22Rv1 (cell line): ENCODE measurements at regions not wholly inside any gene's neighbourhood (a gene's known extent, or its start where the extent isn't known, plus 50 kb on each side); places are given as distances from the start of the nearest gene placed in this dataset.

Experiments used
- H3K27ac ChIP-seq: fragments of 450-650 bp; 2 replicates; pipeline ENCODE4 v1.5.1; 2017
- ZFX ChIP-seq: fragments of 450-650 bp; IDR thresholded peaks from 2 replicates; pipeline ENCODE4 v1.6.1; 2017; ENCODE audit warnings: antibody characterized with exemption, borderline replicate concordance
- TF ChIP-seq, protein P1 (sequence below): fragments of 450-650 bp; IDR thresholded peaks from 2 replicates; pipeline ENCODE4 v1.5.1; 2017; ENCODE audit warnings: mild to moderate bottlenecking

DNA sequence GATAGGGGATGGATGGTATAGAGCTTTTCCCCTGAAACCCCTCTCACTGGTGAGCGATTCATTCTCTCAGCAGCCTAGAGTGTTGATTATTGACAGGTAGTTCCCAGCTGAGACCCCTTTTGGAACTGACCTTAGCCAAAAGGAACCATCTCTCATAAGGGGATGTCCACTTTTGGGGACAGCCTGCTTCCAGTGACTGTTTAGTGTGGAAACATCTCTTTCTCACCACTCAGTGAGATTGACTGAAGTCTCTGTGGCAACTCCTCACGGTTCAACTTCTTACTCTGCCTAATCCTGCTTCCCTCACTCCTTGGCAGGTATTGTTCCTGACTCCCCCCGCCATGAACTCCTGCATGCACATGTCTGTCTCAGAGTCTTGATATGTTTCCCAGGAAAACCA, 529.2 kb upstream of the ATP2B1 start:
- H3K27ac ChIP-seq = no peak overlapping the region
- TF ChIP-seq ZFX = no peak
- TF ChIP-seq, protein P1, sequence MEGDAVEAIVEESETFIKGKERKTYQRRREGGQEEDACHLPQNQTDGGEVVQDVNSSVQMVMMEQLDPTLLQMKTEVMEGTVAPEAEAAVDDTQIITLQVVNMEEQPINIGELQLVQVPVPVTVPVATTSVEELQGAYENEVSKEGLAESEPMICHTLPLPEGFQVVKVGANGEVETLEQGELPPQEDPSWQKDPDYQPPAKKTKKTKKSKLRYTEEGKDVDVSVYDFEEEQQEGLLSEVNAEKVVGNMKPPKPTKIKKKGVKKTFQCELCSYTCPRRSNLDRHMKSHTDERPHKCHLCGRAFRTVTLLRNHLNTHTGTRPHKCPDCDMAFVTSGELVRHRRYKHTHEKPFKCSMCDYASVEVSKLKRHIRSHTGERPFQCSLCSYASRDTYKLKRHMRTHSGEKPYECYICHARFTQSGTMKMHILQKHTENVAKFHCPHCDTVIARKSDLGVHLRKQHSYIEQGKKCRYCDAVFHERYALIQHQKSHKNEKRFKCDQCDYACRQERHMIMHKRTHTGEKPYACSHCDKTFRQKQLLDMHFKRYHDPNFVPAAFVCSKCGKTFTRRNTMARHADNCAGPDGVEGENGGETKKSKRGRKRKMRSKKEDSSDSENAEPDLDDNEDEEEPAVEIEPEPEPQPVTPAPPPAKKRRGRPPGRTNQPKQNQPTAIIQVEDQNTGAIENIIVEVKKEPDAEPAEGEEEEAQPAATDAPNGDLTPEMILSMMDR = no peak

DNA sequence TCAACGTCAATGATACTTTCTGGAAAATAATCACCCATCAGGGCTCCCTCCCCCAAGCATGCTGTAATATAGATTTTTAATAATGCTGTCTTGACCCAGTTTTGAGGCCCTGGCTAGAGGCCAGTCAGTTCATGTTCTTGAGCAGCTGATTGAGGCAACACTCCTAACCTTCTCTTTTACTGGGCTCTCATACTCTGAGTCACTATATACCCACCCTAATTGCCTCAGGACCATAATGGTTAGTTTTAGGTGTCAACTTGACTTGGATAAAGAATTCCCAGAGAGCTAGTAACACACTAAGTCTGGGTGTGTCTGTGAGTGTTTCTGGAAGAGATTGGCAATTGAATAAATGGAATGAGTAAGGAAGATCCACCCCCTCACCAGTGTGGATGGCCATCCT, 527.0 kb upstream of the ATP2B1 start:
- H3K27ac ChIP-seq = no peak overlapping the region
- TF ChIP-seq, protein P1 = no peak
- TF ChIP-seq ZFX = no peak

- TF ChIP-seq, protein P1 = no peak
- no peak for TF ChIP-seq ZFX
- no peak overlapping the region for H3K27ac ChIP-seq
Observed at GRCh38 chr12:90234472-90234871, 525.8 kb upstream of the ATP2B1 start.

GRCh38 chr12:90233168-90234100, 524.8 kb upstream of the ATP2B1 start:
- TF ChIP-seq, protein P1 = no peak
- TF ChIP-seq ZFX = no peak
- no peak overlapping the region for H3K27ac ChIP-seq

GRCh38 chr12:90229407-90230170, 521.0 kb upstream of the ATP2B1 start:
- no peak overlapping the region for H3K27ac ChIP-seq
- TF ChIP-seq, protein P1 = no peak
- TF ChIP-seq ZFX = no peak

DNA sequence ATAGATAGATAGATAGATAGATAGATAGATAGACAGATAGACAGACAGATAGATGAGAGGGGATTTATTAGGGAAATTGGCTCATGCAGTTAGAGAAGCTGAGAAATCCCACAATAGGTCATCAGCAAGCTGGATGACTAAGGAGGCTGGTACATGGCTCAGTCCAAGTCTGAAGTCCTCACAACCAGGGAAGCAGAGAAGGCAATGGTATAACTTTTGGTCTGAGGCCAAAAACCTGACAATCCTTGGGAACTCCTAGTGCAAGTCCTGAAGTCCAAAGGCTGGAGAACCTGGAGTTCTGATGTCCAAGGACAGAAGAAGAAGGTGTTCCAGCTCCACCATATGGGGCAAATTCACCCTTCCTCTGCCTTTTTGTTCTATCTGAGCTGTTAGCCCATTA, 517.6 kb upstream of the ATP2B1 start:
- H3K27ac ChIP-seq = no peak overlapping the region
- TF ChIP-seq, protein P1 = no peak
- no peak for TF ChIP-seq ZFX

- TF ChIP-seq, protein P1 = no peak
- no peak for TF ChIP-seq ZFX
- H3K27ac ChIP-seq = no peak overlapping the region
Observed at GRCh38 chr12:90216815-90217214, 508.2 kb upstream of the ATP2B1 start.
